ENCODE measurements at regions not wholly inside any gene's neighbourhood (a gene's known extent, or its start where the extent isn't known, plus 50 kb on each side); places are given as distances from the start of the nearest gene placed in this dataset.

DNA sequence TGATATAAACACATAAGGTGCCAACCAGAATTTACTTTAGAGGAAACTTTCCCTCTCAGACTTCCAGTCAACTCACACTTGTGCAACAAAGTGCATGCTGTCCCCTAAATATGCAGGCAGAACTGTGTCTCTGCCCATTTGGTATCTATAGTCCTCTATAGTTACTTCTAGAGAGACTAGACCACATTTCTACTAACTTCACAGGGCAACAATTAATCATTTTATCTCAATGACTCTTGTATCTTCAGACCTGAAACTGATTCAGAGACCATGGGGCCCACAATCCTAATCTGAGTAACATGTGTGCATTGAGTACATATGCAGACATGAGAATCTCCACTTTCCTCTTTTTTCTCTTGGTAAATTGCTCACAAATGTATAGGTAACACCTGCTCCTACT, 158.1 kb downstream of the ZNF486 start:
- TF ChIP-seq, protein P1, sequence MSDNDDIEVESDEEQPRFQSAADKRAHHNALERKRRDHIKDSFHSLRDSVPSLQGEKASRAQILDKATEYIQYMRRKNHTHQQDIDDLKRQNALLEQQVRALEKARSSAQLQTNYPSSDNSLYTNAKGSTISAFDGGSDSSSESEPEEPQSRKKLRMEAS (IDR thresholded peaks at IDR 0.05; ENCODE audit: low read depth), result no peak
- TF ChIP-seq POLR2AphosphoS5 (IDR thresholded peaks at IDR 0.05; ENCODE audit: low read depth, low read length) (no peak), NRF1 (IDR thresholded peaks at IDR 0.05; ENCODE audit: low read depth, low read length) (no peak)

Measured in SK-N-SH (cell line).